Colonic mucosa (tissue), 4 donors: ENCODE measurements at regions not wholly inside any gene's neighbourhood (a gene's known extent, or its start where the extent isn't known, plus 50 kb on each side); places are given as distances from the start of the nearest gene placed in this dataset.
"Not testable (repeated sequence)": the region's sequence is repeated elsewhere in the genome, so short reads cannot be mapped to it uniquely, and the experiment has no call there.

Source experiments
- DNase-seq: peaks from one replicate; pipeline ENCODE4 v3.0.0-alpha.2; 2020
- H3K27ac ChIP-seq: fragments of 200-600 bp; one replicate; pipeline ENCODE4 v1.8.0; 2021
- H3K27me3 ChIP-seq: fragments of 200-600 bp; one replicate; pipeline ENCODE4 v1.8.0; 2021
- H3K36me3 ChIP-seq: fragments of 200-600 bp; one replicate; pipeline ENCODE4 v1.8.0; 2021
- H3K4me1 ChIP-seq: fragments of 200-600 bp; one replicate; pipeline ENCODE4 v1.8.0; 2021; ENCODE audit warnings: mild to moderate bottlenecking
- H3K4me3 ChIP-seq: fragments of 200-600 bp; one replicate; pipeline ENCODE4 v1.8.0; 2021
- H3K9ac ChIP-seq, 2 donors: one replicate each; pipeline ENCODE4 v1.7.0; 2013; ENCODE audit warnings: control low read depth in 2 of 2, low read depth in 2 of 2, low read length in 2 of 2
- H3K9me3 ChIP-seq: fragments of 200-600 bp; one replicate; pipeline ENCODE4 v1.8.0; 2021
- CTCF ChIP-seq: fragments of 200-600 bp; IDR thresholded peaks from one replicate; pipeline ENCODE4 v1.8.0; 2022; ENCODE audit warnings: antibody characterized with exemption, mild to moderate bottlenecking
- intact Hi-C: fragments of 100-400 bp; cut with DNase I; formaldehyde crosslinking; loops from one replicate; pipeline ENCODE4 v1.14.1; 2022
- donor health status: healthy.
- donor health status: DM: no; HTN: no; CAD: no.
- donor health status: DM: no; HTN: no; CAD: no.

- no peak overlapping the region for H3K27ac ChIP-seq
- H3K4me1 ChIP-seq, result no peaks in the 10 kb centered on the region
- no peaks in the 10 kb centered on the region for H3K36me3 ChIP-seq
- no peak overlapping the region for H3K9ac ChIP-seq
- no peak overlapping the region for H3K4me3 ChIP-seq
- DNase-seq, result no peak
- TF ChIP-seq CTCF, result no peak
- H3K9me3 ChIP-seq, result no peaks in the 10 kb centered on the region
- intact Hi-C loops, result loop anchor here (10.0 kb wide), 1 partner anchor 261 kb away; the partner anchor contains the start of gene IKZF2
- H3K27me3 ChIP-seq, result no peaks in the 10 kb centered on the region
Observed at GRCh38 chr2:212894026-212894425, 257.4 kb downstream of the IKZF2 start.

GRCh38 chr2:212893216-212893615 lies 258.2 kb downstream of the IKZF2 start:
- TF ChIP-seq CTCF, result no peak
- H3K9me3 ChIP-seq, result no peaks in the 10 kb centered on the region
- H3K27me3 ChIP-seq, result no peaks in the 10 kb centered on the region
- no peaks in the 10 kb centered on the region for H3K36me3 ChIP-seq
- H3K9ac ChIP-seq, result no peak overlapping the region
- no peak overlapping the region for H3K27ac ChIP-seq
- no peak overlapping the region for H3K4me3 ChIP-seq
- intact Hi-C loops, result loop anchor here (10.0 kb wide), 1 partner anchor 262 kb away; the partner anchor contains the start of gene IKZF2
- no peaks in the 10 kb centered on the region for H3K4me1 ChIP-seq
- DNase-seq, result no peak

DNA sequence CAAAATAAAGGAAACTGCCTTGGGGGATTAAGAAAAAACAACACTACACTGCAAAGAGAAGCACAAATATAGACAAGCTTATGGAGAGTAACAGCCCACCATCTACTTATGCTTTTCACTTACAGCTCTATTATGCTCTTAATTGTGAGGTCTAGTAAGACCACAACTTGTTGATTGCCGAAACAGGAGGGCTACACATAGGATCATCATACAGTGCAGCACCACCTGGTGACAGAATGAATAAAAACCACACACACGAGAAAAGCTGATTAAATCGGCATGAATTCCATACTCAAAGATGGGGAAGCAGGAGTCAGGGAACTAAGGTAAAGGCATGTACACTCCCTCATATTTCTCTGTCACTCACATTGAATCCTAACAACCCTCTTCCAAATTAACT lies 259.2 kb downstream of the IKZF2 start:
- intact Hi-C loops, result loop anchor here (10.0 kb wide), 1 partner anchor 263 kb away; the partner anchor contains the start of gene IKZF2
- H3K27me3 ChIP-seq, result no peaks in the 10 kb centered on the region
- no peaks in the 10 kb centered on the region for H3K36me3 ChIP-seq
- no peaks in the 10 kb centered on the region for H3K9me3 ChIP-seq
- TF ChIP-seq CTCF, result no peak
- no peak overlapping the region for H3K4me3 ChIP-seq
- DNase-seq, result no peak
- H3K27ac ChIP-seq, result no peak overlapping the region
- H3K4me1 ChIP-seq, result no peaks in the 10 kb centered on the region
- H3K9ac ChIP-seq, result no peak overlapping the region

DNA sequence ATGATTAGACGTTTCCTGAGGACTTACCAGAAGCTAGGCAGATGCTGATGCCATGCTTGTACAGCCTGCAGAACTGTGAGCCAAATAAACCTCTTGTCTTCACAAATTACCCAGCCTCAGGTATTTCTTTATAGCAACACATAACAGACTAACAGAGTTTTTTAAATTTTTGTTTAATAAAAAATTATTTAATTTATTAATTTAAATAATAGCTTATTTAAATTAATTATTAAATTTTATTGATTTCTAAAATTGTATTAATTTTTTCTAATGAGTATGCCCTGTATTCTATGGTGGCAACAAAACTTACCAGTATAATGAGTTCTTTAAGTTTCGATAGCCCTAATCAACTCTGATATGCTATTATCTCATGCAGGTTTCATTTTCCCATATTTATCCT lies 259.8 kb downstream of the IKZF2 start:
- Histone ChIP-seq H3K9me3 (no peaks in the 10 kb centered on the region), H3K4me1 (no peaks in the 10 kb centered on the region), H3K9ac (no peak overlapping the region), H3K27me3 (no peaks in the 10 kb centered on the region), H3K27ac (no peak overlapping the region), H3K4me3 (no peak overlapping the region), H3K36me3 (no peaks in the 10 kb centered on the region)
- DNase-seq, result no peak
- TF ChIP-seq CTCF, result no peak
- intact Hi-C loops, result loop anchor here (10.0 kb wide), 1 partner anchor 263 kb away; the partner anchor contains the start of gene IKZF2

- H3K27ac ChIP-seq, result no peak overlapping the region
- H3K9me3 ChIP-seq, result no peaks in the 10 kb centered on the region
- no peaks in the 10 kb centered on the region for H3K27me3 ChIP-seq
- H3K4me3 ChIP-seq, result no peak overlapping the region
- DNase-seq, result no peak
- intact Hi-C loops, result no loop called here
- no peak for TF ChIP-seq CTCF
- H3K4me1 ChIP-seq, result no peaks in the 10 kb centered on the region
- no peaks in the 10 kb centered on the region for H3K36me3 ChIP-seq
- no peak overlapping the region for H3K9ac ChIP-seq
Observed at GRCh38 chr2:212882626-212883025, 268.8 kb downstream of the IKZF2 start.

DNA sequence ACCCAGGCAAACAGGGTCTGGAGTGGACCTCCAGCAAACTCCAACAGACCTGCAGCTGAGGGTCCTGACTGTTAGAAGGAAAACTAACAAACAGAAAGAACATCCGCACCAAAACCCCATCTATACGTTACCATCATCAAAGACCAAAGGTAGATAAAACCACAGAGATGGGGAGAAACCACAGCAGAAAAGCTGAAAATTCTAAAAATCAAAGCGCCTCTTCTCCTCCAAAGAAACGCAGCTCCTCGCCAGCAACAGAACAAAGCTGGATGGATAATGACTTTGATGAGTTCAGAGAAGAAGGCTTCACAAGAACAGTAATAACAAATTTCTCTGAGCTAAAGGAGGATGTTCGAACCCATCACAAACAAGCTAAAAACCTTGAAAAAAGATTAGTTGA lies 274.9 kb downstream of the IKZF2 start:
- H3K4me3 ChIP-seq, H3K36me3 ChIP-seq, H3K9me3 ChIP-seq, H3K27ac ChIP-seq, DNase-seq, H3K27me3 ChIP-seq, H3K4me1 ChIP-seq, intact Hi-C loops, H3K9ac ChIP-seq: not testable (repeated sequence)

- H3K4me3 ChIP-seq, H3K9me3 ChIP-seq, DNase-seq, H3K27ac ChIP-seq, H3K4me1 ChIP-seq, H3K9ac ChIP-seq, intact Hi-C loops, H3K27me3 ChIP-seq, H3K36me3 ChIP-seq: not testable (repeated sequence)
Observed at GRCh38 chr2:212875950-212876349, 275.5 kb downstream of the IKZF2 start.
